ENCODE measurements at regions not wholly inside any gene's neighbourhood (a gene's known extent, or its start where the extent isn't known, plus 50 kb on each side); places are given as distances from the start of the nearest gene placed in this dataset.
"Not testable (repeated sequence)": the region's sequence is repeated elsewhere in the genome, so short reads cannot be mapped to it uniquely, and the experiment has no call there.

- H3K36me3 Mint-ChIP-seq (ENCODE audit: insufficient read depth), result no peaks in the 10 kb centered on the region
- H3K4me3 Mint-ChIP-seq, result no peak overlapping the region
- DNase-seq, result no peak
- no peaks in the 10 kb centered on the region for H3K4me1 Mint-ChIP-seq (ENCODE audit: low read depth)
- no peaks in the 10 kb centered on the region for H3K27me3 Mint-ChIP-seq (ENCODE audit: low read depth)
- no peak for ATAC-seq
- H3K9me3 Mint-ChIP-seq, result peaks cover 17% of the 10 kb centered on the region
Measured at GRCh38 chr5:24235946-24236345, 408.8 kb downstream of the CDH10 start.

DNA sequence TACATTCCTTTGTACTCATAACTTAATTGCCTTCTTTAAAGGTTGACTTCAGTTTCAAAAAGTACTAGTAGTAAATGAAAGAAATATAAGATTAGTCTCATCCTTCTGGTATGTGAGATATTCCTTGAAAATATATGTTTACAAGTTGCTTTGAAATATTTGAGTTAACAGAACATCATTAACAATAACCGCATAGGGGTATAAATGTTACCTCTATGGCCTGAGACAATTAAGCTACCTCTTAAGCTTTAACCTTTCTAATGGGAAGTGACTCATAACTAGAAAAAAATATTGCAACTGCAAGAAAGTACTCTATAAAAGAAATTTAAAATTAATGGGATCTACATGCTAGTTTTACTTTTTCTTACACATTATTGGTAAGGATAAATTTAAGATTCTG lies 399.0 kb downstream of the CDH10 start:
- Mint-ChIP-seq H3K4me1 (ENCODE audit: low read depth) (no peaks in the 10 kb centered on the region), H3K4me3 (no peak overlapping the region), H3K36me3 (ENCODE audit: insufficient read depth) (no peaks in the 10 kb centered on the region), H3K27me3 (ENCODE audit: low read depth) (no peaks in the 10 kb centered on the region), H3K9me3 (peaks cover 35% of the 10 kb centered on the region)
- no peak for DNase-seq
- ATAC-seq, result no peak

- H3K36me3 Mint-ChIP-seq (ENCODE audit: insufficient read depth), result no peaks in the 10 kb centered on the region
- H3K4me1 Mint-ChIP-seq (ENCODE audit: low read depth), result no peaks in the 10 kb centered on the region
- DNase-seq (no peak), ATAC-seq (no peak)
- H3K9me3 Mint-ChIP-seq, result peaks cover 11% of the 10 kb centered on the region
- no peaks in the 10 kb centered on the region for H3K27me3 Mint-ChIP-seq (ENCODE audit: low read depth)
- no peak overlapping the region for H3K4me3 Mint-ChIP-seq
Measured at GRCh38 chr5:24264547-24264946, 380.2 kb downstream of the CDH10 start.

GRCh38 chr5:24265306-24265705 lies 379.5 kb downstream of the CDH10 start:
- no peak for ATAC-seq
- H3K27me3 Mint-ChIP-seq (ENCODE audit: low read depth), result no peaks in the 10 kb centered on the region
- no peaks in the 10 kb centered on the region for H3K4me1 Mint-ChIP-seq (ENCODE audit: low read depth)
- no peaks in the 10 kb centered on the region for H3K36me3 Mint-ChIP-seq (ENCODE audit: insufficient read depth)
- H3K9me3 Mint-ChIP-seq, result peaks cover 11% of the 10 kb centered on the region
- DNase-seq, result no peak
- no peak overlapping the region for H3K4me3 Mint-ChIP-seq

GRCh38 chr5:24268482-24269056 lies 376.2 kb downstream of the CDH10 start:
- no peaks in the 10 kb centered on the region for H3K36me3 Mint-ChIP-seq (ENCODE audit: insufficient read depth)
- H3K9me3 Mint-ChIP-seq, result peaks cover 13% of the 10 kb centered on the region
- ATAC-seq (no peak), DNase-seq (no peak)
- no peaks in the 10 kb centered on the region for H3K27me3 Mint-ChIP-seq (ENCODE audit: low read depth)
- H3K4me1 Mint-ChIP-seq (ENCODE audit: low read depth), result no peaks in the 10 kb centered on the region
- no peak overlapping the region for H3K4me3 Mint-ChIP-seq

- DNase-seq; ATAC-seq; H3K4me1 Mint-ChIP-seq (ENCODE audit: low read depth); H3K4me3 Mint-ChIP-seq; H3K36me3 Mint-ChIP-seq (ENCODE audit: insufficient read depth); H3K27me3 Mint-ChIP-seq (ENCODE audit: low read depth): not testable (repeated sequence)
- peaks cover 15% of the 10 kb centered on the region for H3K9me3 Mint-ChIP-seq
Measured at GRCh38 chr5:24271702-24272118, 373.1 kb downstream of the CDH10 start.

DNA sequence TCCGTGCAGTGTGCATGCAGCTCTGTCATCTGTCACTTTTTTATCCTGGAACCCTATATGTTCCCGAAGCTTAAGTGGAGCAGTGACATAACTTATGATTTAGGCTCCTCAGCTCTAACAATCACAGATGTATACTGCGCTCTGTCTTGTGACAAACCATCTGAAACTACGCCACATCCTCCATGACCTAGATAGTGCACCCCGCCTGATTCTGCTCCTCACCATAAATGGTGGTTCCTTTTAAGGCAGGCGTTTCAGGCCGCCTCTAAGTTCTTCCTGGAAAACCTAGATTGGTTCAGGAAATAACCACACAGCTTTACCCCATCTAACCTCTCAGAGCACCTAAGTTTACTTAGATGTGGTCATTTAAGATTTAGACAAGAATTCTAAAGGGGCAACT lies 372.0 kb downstream of the CDH10 start:
- peaks cover 17% of the 10 kb centered on the region for H3K9me3 Mint-ChIP-seq
- ATAC-seq, result no peak
- no peaks in the 10 kb centered on the region for H3K4me1 Mint-ChIP-seq (ENCODE audit: low read depth)
- H3K36me3 Mint-ChIP-seq (ENCODE audit: insufficient read depth), result no peaks in the 10 kb centered on the region
- no peaks in the 10 kb centered on the region for H3K27me3 Mint-ChIP-seq (ENCODE audit: low read depth)
- DNase-seq, result no peak
- no peak overlapping the region for H3K4me3 Mint-ChIP-seq

DNA sequence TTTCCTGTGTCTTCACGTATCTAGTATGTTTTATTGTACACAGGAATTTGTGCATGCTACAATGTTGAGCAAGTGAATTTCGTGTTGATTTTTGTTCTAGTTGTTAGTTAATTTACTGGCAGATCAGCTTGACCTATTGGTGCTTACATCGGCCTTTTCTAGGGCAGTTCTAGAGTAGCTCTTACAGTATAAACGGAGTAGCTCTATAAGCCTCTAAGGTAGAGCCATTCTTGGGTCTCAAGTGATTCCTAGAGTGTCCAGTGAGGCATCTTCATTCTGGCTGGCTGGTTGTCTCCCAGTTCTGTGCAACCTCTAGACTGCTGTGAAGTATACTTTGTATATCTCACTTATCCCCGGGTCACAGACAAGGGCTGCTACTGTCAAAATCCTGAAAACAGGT lies 364.6 kb downstream of the CDH10 start:
- Mint-ChIP-seq H3K4me3 (no peak overlapping the region), H3K27me3 (ENCODE audit: low read depth) (no peaks in the 10 kb centered on the region), H3K36me3 (ENCODE audit: insufficient read depth) (no peaks in the 10 kb centered on the region), H3K4me1 (ENCODE audit: low read depth) (no peaks in the 10 kb centered on the region), H3K9me3 (peaks cover 14% of the 10 kb centered on the region)
- DNase-seq (no peak), ATAC-seq (no peak)

DNA sequence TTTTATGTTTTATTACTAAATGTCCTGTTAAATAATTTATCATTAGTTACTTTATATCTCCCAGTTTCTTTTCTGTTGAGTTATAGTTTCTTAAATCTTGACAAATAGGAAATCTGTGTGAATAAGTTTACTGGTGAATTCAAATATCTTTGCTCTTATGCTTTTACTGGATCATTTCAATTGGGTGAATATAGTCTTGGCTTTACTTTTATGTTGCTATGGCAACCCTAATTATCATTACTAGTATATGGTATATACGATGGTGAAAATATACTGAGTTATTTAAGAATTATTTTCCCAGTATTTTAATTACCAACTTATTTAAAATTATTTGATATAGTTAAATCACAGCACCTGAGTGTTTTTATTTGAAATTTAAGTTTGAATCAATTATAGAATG lies 363.0 kb downstream of the CDH10 start:
- DNase-seq (no peak), ATAC-seq (no peak)
- no peaks in the 10 kb centered on the region for H3K27me3 Mint-ChIP-seq (ENCODE audit: low read depth)
- peaks cover 14% of the 10 kb centered on the region for H3K9me3 Mint-ChIP-seq
- H3K4me1 Mint-ChIP-seq (ENCODE audit: low read depth), result no peaks in the 10 kb centered on the region
- H3K4me3 Mint-ChIP-seq, result no peak overlapping the region
- no peaks in the 10 kb centered on the region for H3K36me3 Mint-ChIP-seq (ENCODE audit: insufficient read depth)

- Mint-ChIP-seq H3K4me3 (no peak overlapping the region), H3K36me3 (ENCODE audit: insufficient read depth) (no peaks in the 10 kb centered on the region), H3K9me3 (peaks cover 12% of the 10 kb centered on the region), H3K27me3 (ENCODE audit: low read depth) (no peaks in the 10 kb centered on the region), H3K4me1 (ENCODE audit: low read depth) (no peaks in the 10 kb centered on the region)
- DNase-seq (no peak), ATAC-seq (no peak)
Measured at GRCh38 chr5:24289582-24290335, 355.0 kb downstream of the CDH10 start.

- H3K27me3 Mint-ChIP-seq (ENCODE audit: low read depth), result no peaks in the 10 kb centered on the region
- peaks cover 12% of the 10 kb centered on the region for H3K9me3 Mint-ChIP-seq
- no peaks in the 10 kb centered on the region for H3K4me1 Mint-ChIP-seq (ENCODE audit: low read depth)
- H3K36me3 Mint-ChIP-seq (ENCODE audit: insufficient read depth), result no peaks in the 10 kb centered on the region
- ATAC-seq (no peak), DNase-seq (no peak)
- H3K4me3 Mint-ChIP-seq, result no peak overlapping the region
Measured at GRCh38 chr5:24290536-24290935, 354.2 kb downstream of the CDH10 start.

DNA sequence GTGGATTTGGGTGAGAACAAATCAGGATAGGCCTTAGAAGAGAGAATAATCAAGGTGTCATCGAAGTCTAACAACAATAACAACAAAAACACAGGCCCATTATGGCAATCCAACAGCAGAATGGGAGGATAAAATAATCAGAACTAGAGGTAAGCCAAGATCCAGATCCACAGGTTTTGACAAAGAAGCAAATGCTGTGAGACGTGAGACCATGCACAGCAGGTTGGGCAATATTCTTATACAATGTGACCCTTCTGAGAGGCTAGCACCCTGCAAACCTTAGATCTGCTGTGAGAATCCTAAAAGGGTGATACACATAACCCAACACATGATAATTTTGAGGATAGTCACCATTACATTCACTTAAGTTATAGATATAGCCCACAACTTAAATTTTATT lies 352.9 kb downstream of the CDH10 start:
- H3K36me3 Mint-ChIP-seq (ENCODE audit: insufficient read depth), result no peaks in the 10 kb centered on the region
- no peak for ATAC-seq
- DNase-seq, result no peak
- H3K4me3 Mint-ChIP-seq, result no peak overlapping the region
- H3K27me3 Mint-ChIP-seq (ENCODE audit: low read depth), result no peaks in the 10 kb centered on the region
- no peaks in the 10 kb centered on the region for H3K4me1 Mint-ChIP-seq (ENCODE audit: low read depth)
- H3K9me3 Mint-ChIP-seq, result peaks cover 20% of the 10 kb centered on the region

DNA sequence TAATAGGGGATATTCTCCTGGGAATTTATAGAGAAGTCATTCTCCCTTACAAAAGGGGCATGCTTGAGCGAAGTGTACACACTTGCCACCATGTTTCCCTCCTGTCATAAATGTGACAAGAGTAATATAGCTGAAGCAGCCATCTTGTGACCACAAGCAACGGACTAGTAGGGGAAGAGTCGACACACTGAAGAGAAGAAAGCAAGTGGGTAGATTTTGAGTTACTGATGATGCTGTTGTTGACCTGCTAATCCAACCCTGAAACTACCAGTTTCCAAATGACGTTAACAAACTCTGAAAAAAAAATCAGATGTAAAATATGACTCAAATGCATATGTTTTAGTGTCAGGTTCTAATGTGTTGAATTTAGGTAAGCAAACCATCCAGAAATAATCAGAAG lies 350.4 kb downstream of the CDH10 start:
- no peak for DNase-seq
- no peaks in the 10 kb centered on the region for H3K36me3 Mint-ChIP-seq (ENCODE audit: insufficient read depth)
- no peaks in the 10 kb centered on the region for H3K4me1 Mint-ChIP-seq (ENCODE audit: low read depth)
- ATAC-seq, result no peak
- H3K4me3 Mint-ChIP-seq, result no peak overlapping the region
- H3K27me3 Mint-ChIP-seq (ENCODE audit: low read depth), result no peaks in the 10 kb centered on the region
- H3K9me3 Mint-ChIP-seq, result peaks cover 25% of the 10 kb centered on the region

- no peak overlapping the region for H3K4me3 Mint-ChIP-seq
Measured at GRCh38 chr5:24314106-24314505, 330.7 kb downstream of the CDH10 start.

DNA sequence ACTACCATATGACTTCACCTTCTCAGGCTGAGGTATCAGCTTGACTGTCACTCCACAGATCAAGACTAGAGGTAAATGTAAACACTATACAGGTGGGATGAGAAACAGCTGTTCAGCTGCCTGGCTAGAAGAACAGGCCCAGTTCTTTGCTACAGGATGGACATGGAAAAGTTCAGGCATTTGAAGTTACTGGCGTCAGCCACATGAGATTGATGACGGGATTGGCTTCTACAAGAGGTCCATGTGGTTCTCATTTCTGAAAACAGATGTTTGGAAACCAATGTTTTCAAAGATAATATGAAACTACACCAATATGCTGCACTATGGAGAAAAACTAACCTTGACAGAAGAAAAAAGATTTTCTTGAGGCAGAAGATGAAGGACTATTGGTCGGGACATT lies 324.1 kb downstream of the CDH10 start:
- no peak overlapping the region for H3K4me3 Mint-ChIP-seq

More at GRCh38 chr5:24314106-24314505, 330.7 kb downstream of the CDH10 start:
- no peaks in the 10 kb centered on the region for H3K27me3 Mint-ChIP-seq (ENCODE audit: low read depth)
- no peak for ATAC-seq
- no peak for DNase-seq
- H3K36me3 Mint-ChIP-seq (ENCODE audit: insufficient read depth), result no peaks in the 10 kb centered on the region
- peaks cover 36% of the 10 kb centered on the region for H3K9me3 Mint-ChIP-seq
- no peaks in the 10 kb centered on the region for H3K4me1 Mint-ChIP-seq (ENCODE audit: low read depth)

More for the DNA sequence above, 324.1 kb downstream of the CDH10 start:
- no peaks in the 10 kb centered on the region for H3K36me3 Mint-ChIP-seq (ENCODE audit: insufficient read depth)
- no peak for ATAC-seq
- peaks cover 11% of the 10 kb centered on the region for H3K9me3 Mint-ChIP-seq
- H3K4me1 Mint-ChIP-seq (ENCODE audit: low read depth), result no peaks in the 10 kb centered on the region
- no peak for DNase-seq
- H3K27me3 Mint-ChIP-seq (ENCODE audit: low read depth), result no peaks in the 10 kb centered on the region
